ENCODE measurements at regions not wholly inside any gene's neighbourhood (a gene's known extent, or its start where the extent isn't known, plus 50 kb on each side); places are given as distances from the start of the nearest gene placed in this dataset.

- H3K36me3 ChIP-seq (ENCODE audit: low read depth, low read length) = no peaks in the 10 kb centered on the region
- no peak overlapping the region for H3K4me2 ChIP-seq (ENCODE audit: low read length)
- H3K27me3 ChIP-seq (ENCODE audit: low read length) = no peaks in the 10 kb centered on the region
- no peaks in the 10 kb centered on the region for H3K9me3 ChIP-seq (ENCODE audit: low read length)
- intact Hi-C loops (cut with micrococcal nuclease) = no loop called here
- H3K79me2 ChIP-seq (ENCODE audit: low read length) = no peaks in the 10 kb centered on the region
- H3K9ac ChIP-seq (ENCODE audit: low read length) = no peak overlapping the region
- H3K4me3 ChIP-seq (ENCODE audit: low read length) = no peak overlapping the region
- ChIA-PET POLR2A (ENCODE audit: unreplicated experiment) (no interaction called here), CTCF (no interaction called here)
- 0 out of 2 replicates have a peak, but pooled peaks cover 5% of the 10 kb centered on the region for H3K4me1 ChIP-seq (ENCODE audit: insufficient read depth, low read length)
- no peak overlapping the region for H3K27ac ChIP-seq (ENCODE audit: low read length)
- no peaks in the 10 kb centered on the region for H3F3A ChIP-seq (ENCODE audit: low read length, unreplicated experiment)
- ATAC-seq (no peak), DNase-seq (no peak)
- no peak overlapping the region for H2AFZ ChIP-seq (ENCODE audit: low read length)
- BruUV-seq (replicated peaks) = no TSS peak
- no peaks in the 10 kb centered on the region for H3K9me2 ChIP-seq (replicated peaks; ENCODE audit: low read length)
- H4K20me1 ChIP-seq (ENCODE audit: low read length) = no peaks in the 10 kb centered on the region
- TF ChIP-seq EZH2 (IDR thresholded peaks at IDR 0.05; ENCODE audit: low read length, unreplicated experiment) = no peak
- no peak for TF ChIP-seq EZH2phosphoT487 (IDR thresholded peaks at IDR 0.05; ENCODE audit: borderline replicate concordance, low read length)
- no peak for TF ChIP-seq CTCF (conservative IDR thresholded peaks at IDR 0.05; ENCODE audit: low read depth, low read length)
Observed at GRCh38 chrX:38975368-38975942, 174.2 kb downstream of the MID1IP1 start.

- intact Hi-C loops (cut with micrococcal nuclease) = no loop called here
- Histone ChIP-seq H3K9me2 (replicated peaks; ENCODE audit: low read length) (no peaks in the 10 kb centered on the region), H3K36me3 (ENCODE audit: low read depth, low read length) (no peaks in the 10 kb centered on the region), H3K4me1 (ENCODE audit: insufficient read depth, low read length) (peaks cover 11% of the 10 kb centered on the region), H3F3A (ENCODE audit: low read length, unreplicated experiment) (no peaks in the 10 kb centered on the region), H3K79me2 (ENCODE audit: low read length) (no peaks in the 10 kb centered on the region), H3K4me2 (ENCODE audit: low read length) (no peak overlapping the region), H4K20me1 (ENCODE audit: low read length) (no peaks in the 10 kb centered on the region), H3K4me3 (ENCODE audit: low read length) (no peak overlapping the region), H3K27me3 (ENCODE audit: low read length) (no peaks in the 10 kb centered on the region), H2AFZ (ENCODE audit: low read length) (no peak overlapping the region), H3K9me3 (ENCODE audit: low read length) (no peaks in the 10 kb centered on the region), H3K9ac (ENCODE audit: low read length) (no peak overlapping the region), H3K27ac (ENCODE audit: low read length) (no peak overlapping the region)
- CTCF ChIA-PET = no interaction called here
- POLR2A ChIA-PET (ENCODE audit: unreplicated experiment) = interaction anchor here (1.0 kb wide), 1 partner anchor 176 kb away, joined by 5 read pairs; no protein-coding TSS in a partner anchor
- no peak for DNase-seq
- no TSS peak for BruUV-seq (replicated peaks)
- no peak for ATAC-seq
- TF ChIP-seq EZH2 (IDR thresholded peaks at IDR 0.05; ENCODE audit: low read length, unreplicated experiment) (no peak), EZH2phosphoT487 (IDR thresholded peaks at IDR 0.05; ENCODE audit: borderline replicate concordance, low read length) (no peak), CTCF (conservative IDR thresholded peaks at IDR 0.05; ENCODE audit: low read depth, low read length) (no peak)
Observed at GRCh38 chrX:38982370-38982769, 181.1 kb downstream of the MID1IP1 start.

GRCh38 chrX:38982843-38983242, 181.6 kb downstream of the MID1IP1 start:
- no peak for DNase-seq
- H3K9me2 ChIP-seq (replicated peaks; ENCODE audit: low read length) = no peaks in the 10 kb centered on the region
- intact Hi-C loops (cut with micrococcal nuclease) = no loop called here
- H2AFZ ChIP-seq (ENCODE audit: low read length) = no peak overlapping the region
- peaks cover 11% of the 10 kb centered on the region for H3K4me1 ChIP-seq (ENCODE audit: insufficient read depth, low read length)
- H3K27ac ChIP-seq (ENCODE audit: low read length) = no peak overlapping the region
- H3K4me2 ChIP-seq (ENCODE audit: low read length) = no peak overlapping the region
- CTCF ChIA-PET = no interaction called here
- no TSS peak for BruUV-seq (replicated peaks)
- TF ChIP-seq EZH2 (IDR thresholded peaks at IDR 0.05; ENCODE audit: low read length, unreplicated experiment) = no peak
- TF ChIP-seq CTCF (conservative IDR thresholded peaks at IDR 0.05; ENCODE audit: low read depth, low read length) = no peak
- TF ChIP-seq EZH2phosphoT487 (IDR thresholded peaks at IDR 0.05; ENCODE audit: borderline replicate concordance, low read length) = no peak
- H3K79me2 ChIP-seq (ENCODE audit: low read length) = no peaks in the 10 kb centered on the region
- no peak overlapping the region for H3K9ac ChIP-seq (ENCODE audit: low read length)
- no peaks in the 10 kb centered on the region for H3K9me3 ChIP-seq (ENCODE audit: low read length)
- H3K27me3 ChIP-seq (ENCODE audit: low read length) = no peaks in the 10 kb centered on the region
- no peak for ATAC-seq
- H3K4me3 ChIP-seq (ENCODE audit: low read length) = no peak overlapping the region
- no peaks in the 10 kb centered on the region for H3F3A ChIP-seq (ENCODE audit: low read length, unreplicated experiment)
- no peaks in the 10 kb centered on the region for H4K20me1 ChIP-seq (ENCODE audit: low read length)
- H3K36me3 ChIP-seq (ENCODE audit: low read depth, low read length) = no peaks in the 10 kb centered on the region
- POLR2A ChIA-PET (ENCODE audit: unreplicated experiment) = interaction anchor here (1.0 kb wide), 1 partner anchor 177 kb away, joined by 5 read pairs; no protein-coding TSS in a partner anchor
